Activated T-cell treated with anti-CD3 and anti-CD28 coated beads, Interleukin-2, amount 50 U/mL, for 72 hours (primary cell): ENCODE measurements at regions not wholly inside any gene's neighbourhood (a gene's known extent, or its start where the extent isn't known, plus 50 kb on each side); places are given as distances from the start of the nearest gene placed in this dataset.

Experiments
- ATAC-seq, 2 donors: fragments of 150-1000 bp; cut with Tn5 transposase; replicated peaks in 1 of 2; 2 replicates each; pipeline ENCODE4 v1.10.0; 2021; ENCODE audit warnings: moderate library complexity in 2 of 2, mild to moderate bottlenecking in 1 of 2
- DNase-seq, 2 donors: peaks; one replicate each; pipeline ENCODE4 v3.0.0; 2021 to 2022; ENCODE audit warnings: mixed read lengths in 1 of 2
- H3K27ac Mint-ChIP-seq: one replicate; pipeline ENCODE4 v1.8.0; 2022; ENCODE audit warnings: mild to moderate bottlenecking, moderate library complexity, mixed read lengths
- H3K27me3 Mint-ChIP-seq: one replicate; pipeline ENCODE4 v1.8.0; 2022; ENCODE audit warnings: low read depth, mixed read lengths
- H3K36me3 Mint-ChIP-seq, 2 donors: one replicate each; pipeline ENCODE4 v1.8.0; 2022; ENCODE audit warnings: mixed read lengths in 2 of 2, mild to moderate bottlenecking in 1 of 2; ENCODE audit not compliant: insufficient read depth in 2 of 2
- H3K4me1 Mint-ChIP-seq: one replicate; pipeline ENCODE4 v1.8.0; 2022; ENCODE audit warnings: low read depth, mixed read lengths
- H3K4me3 Mint-ChIP-seq, 2 donors: one replicate each; pipeline ENCODE4 v1.8.0; 2022; ENCODE audit warnings: mild to moderate bottlenecking in 2 of 2, mixed read lengths in 2 of 2, moderate library complexity in 2 of 2
- H3K9me3 Mint-ChIP-seq, 2 donors: one replicate each; pipeline ENCODE4 v1.8.0; 2022; ENCODE audit warnings: mixed read lengths in 2 of 2

GRCh38 chr9:108463932-108464606 lies 391.7 kb downstream of the ACTL7B start:
- H3K4me1 Mint-ChIP-seq = no peaks in the 10 kb centered on the region
- no peak overlapping the region for H3K4me3 Mint-ChIP-seq
- no peaks in the 10 kb centered on the region for H3K27me3 Mint-ChIP-seq
- ATAC-seq = no peak
- DNase-seq = no peak
- H3K9me3 Mint-ChIP-seq = no peaks in the 10 kb centered on the region
- no peak overlapping the region for H3K27ac Mint-ChIP-seq
- no peaks in the 10 kb centered on the region for H3K36me3 Mint-ChIP-seq

GRCh38 chr9:108456903-108457302 lies 398.9 kb downstream of the ACTL7B start:
- no peaks in the 10 kb centered on the region for H3K36me3 Mint-ChIP-seq
- H3K9me3 Mint-ChIP-seq = no peaks in the 10 kb centered on the region
- no peak overlapping the region for H3K27ac Mint-ChIP-seq
- ATAC-seq (no peak), DNase-seq (no peak)
- no peaks in the 10 kb centered on the region for H3K27me3 Mint-ChIP-seq
- H3K4me3 Mint-ChIP-seq = no peak overlapping the region
- no peaks in the 10 kb centered on the region for H3K4me1 Mint-ChIP-seq

DNA sequence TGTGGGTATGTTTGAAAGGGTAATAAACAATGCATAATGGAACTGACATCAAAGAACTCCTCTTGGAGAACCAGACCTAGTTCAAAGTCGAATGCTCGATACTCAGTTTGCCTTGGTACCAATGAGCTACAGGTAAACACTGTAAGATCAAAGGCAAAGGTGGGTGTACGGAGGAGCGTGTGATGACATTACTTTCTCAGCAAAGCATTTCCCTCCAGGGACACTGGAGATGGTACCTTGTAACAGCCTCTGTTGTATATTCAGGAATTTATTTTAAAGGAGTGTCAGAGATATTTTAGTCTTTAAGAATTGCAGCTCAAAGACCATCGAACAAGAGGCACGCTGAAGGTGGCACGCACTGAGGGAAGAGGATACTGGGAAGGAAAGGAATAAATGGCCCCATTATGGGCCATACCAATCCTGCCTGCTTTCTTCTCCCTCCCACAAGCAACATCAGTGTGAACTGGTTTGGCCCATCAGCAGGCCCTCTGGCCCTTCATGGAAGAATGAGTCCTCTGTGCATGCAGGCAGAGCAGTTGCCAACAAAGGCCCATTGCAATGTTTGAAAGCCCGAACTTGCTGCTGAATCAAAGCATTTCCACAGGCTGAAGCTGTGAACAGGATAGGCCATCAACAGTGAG lies 410.2 kb downstream of the ACTL7B start:
- Mint-ChIP-seq H3K27me3 (no peaks in the 10 kb centered on the region), H3K4me1 (no peaks in the 10 kb centered on the region), H3K9me3 (peaks cover 7 to 8% of the 10 kb centered on the region in 2 donors), H3K4me3 (no peak overlapping the region), H3K36me3 (no peaks in the 10 kb centered on the region), H3K27ac (no peak overlapping the region)
- DNase-seq (no peak), ATAC-seq (no peak)

GRCh38 chr9:108444400-108445358 lies 411.1 kb downstream of the ACTL7B start:
- H3K4me1 Mint-ChIP-seq = no peaks in the 10 kb centered on the region
- no peak overlapping the region for H3K4me3 Mint-ChIP-seq
- H3K9me3 Mint-ChIP-seq = peaks cover 6 to 7% of the 10 kb centered on the region in 2 donors
- H3K27me3 Mint-ChIP-seq = no peaks in the 10 kb centered on the region
- H3K27ac Mint-ChIP-seq = no peak overlapping the region
- ATAC-seq = no peak
- DNase-seq = no peak
- H3K36me3 Mint-ChIP-seq = no peaks in the 10 kb centered on the region

DNA sequence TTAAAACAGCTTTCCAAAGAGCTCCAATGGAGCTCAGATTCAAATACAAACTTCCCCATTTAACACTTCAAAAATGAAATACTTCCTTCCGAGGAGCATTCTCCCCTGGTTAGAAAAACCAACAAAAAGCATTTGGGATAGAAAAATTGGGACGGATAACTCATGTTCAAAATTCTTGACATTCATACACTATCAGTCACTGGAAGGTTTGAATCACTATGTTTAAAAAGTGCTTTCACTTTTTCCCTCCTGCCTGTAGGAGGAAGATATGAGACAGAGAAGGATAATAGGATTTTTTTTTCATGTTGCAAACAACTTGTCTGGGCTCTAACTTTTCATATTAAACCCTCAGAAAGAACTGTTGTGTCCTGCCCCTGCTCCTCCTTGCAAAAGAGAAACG lies 412.0 kb downstream of the ACTL7B start:
- Mint-ChIP-seq H3K9me3 (peaks cover 0 to 3% of the 10 kb centered on the region in 2 donors), H3K36me3 (no peaks in the 10 kb centered on the region), H3K4me1 (no peaks in the 10 kb centered on the region), H3K4me3 (no peak overlapping the region), H3K27ac (no peak overlapping the region), H3K27me3 (no peaks in the 10 kb centered on the region)
- ATAC-seq (no peak), DNase-seq (no peak)

GRCh38 chr9:108443019-108443633 lies 412.7 kb downstream of the ACTL7B start:
- Mint-ChIP-seq H3K4me3 (no peak overlapping the region), H3K27ac (no peak overlapping the region), H3K36me3 (no peaks in the 10 kb centered on the region), H3K27me3 (no peaks in the 10 kb centered on the region), H3K9me3 (peaks cover 0 to 3% of the 10 kb centered on the region in 2 donors), H3K4me1 (no peaks in the 10 kb centered on the region)
- no peak for ATAC-seq
- DNase-seq = no peak

DNA sequence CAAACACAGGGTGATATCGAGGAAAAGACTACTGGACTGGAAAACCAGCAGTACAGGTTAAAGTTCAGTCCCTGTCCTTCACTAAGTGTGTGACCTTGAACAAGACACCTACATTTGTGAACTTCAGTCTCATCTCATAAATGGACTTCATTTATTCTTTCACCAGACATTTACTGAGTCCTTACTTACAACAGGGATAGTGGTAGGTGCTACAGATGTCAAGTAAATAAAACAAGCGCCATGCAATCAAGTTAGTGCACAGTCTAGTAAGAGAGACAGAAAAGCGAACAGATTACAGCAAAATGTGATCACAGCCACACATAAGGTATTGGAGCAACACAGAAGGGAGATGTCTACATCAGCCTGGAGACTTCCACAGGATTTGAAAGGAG lies 413.2 kb downstream of the ACTL7B start:
- Mint-ChIP-seq H3K27ac (no peak overlapping the region), H3K9me3 (peaks cover 0 to 3% of the 10 kb centered on the region in 2 donors), H3K36me3 (no peaks in the 10 kb centered on the region), H3K27me3 (no peaks in the 10 kb centered on the region), H3K4me1 (no peaks in the 10 kb centered on the region), H3K4me3 (no peak overlapping the region)
- DNase-seq (no peak), ATAC-seq (no peak)

- no peak overlapping the region for H3K27ac Mint-ChIP-seq
- ATAC-seq = no peak
- peaks cover 0 to 3% of the 10 kb centered on the region in 2 donors for H3K9me3 Mint-ChIP-seq
- DNase-seq = no peak
- H3K4me1 Mint-ChIP-seq = no peaks in the 10 kb centered on the region
- no peaks in the 10 kb centered on the region for H3K36me3 Mint-ChIP-seq
- H3K27me3 Mint-ChIP-seq = no peaks in the 10 kb centered on the region
- H3K4me3 Mint-ChIP-seq = no peak overlapping the region
Measured at GRCh38 chr9:108441726-108442125, 414.1 kb downstream of the ACTL7B start.

DNA sequence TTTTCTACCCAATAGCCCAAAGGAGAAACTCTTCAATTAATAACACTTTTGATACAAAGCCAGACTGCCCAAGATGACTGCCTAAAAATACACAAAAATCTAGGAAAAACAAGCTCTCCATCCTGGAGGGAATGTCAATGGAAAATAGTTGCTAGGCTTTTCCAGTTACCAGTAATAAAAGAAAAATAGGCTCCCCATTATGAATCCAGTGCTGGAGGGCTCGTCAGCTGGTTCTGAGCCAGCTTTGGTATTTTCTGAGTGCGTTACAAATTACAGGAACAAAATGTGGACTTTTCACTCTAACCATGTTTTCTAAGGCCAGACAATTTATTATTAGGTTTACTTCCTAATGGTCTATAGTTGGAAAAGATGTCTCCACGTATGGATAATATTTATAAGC lies 414.5 kb downstream of the ACTL7B start:
- no peaks in the 10 kb centered on the region for H3K36me3 Mint-ChIP-seq
- H3K27ac Mint-ChIP-seq = no peak overlapping the region
- H3K4me3 Mint-ChIP-seq = no peak overlapping the region
- peaks cover 0 to 3% of the 10 kb centered on the region in 2 donors for H3K9me3 Mint-ChIP-seq
- no peak for DNase-seq
- no peak for ATAC-seq
- H3K27me3 Mint-ChIP-seq = no peaks in the 10 kb centered on the region
- no peaks in the 10 kb centered on the region for H3K4me1 Mint-ChIP-seq

GRCh38 chr9:108439947-108440346 lies 415.8 kb downstream of the ACTL7B start:
- H3K4me1 Mint-ChIP-seq = no peaks in the 10 kb centered on the region
- no peak overlapping the region for H3K4me3 Mint-ChIP-seq
- no peaks in the 10 kb centered on the region for H3K27me3 Mint-ChIP-seq
- H3K36me3 Mint-ChIP-seq = no peaks in the 10 kb centered on the region
- no peak for DNase-seq
- peaks cover 0 to 3% of the 10 kb centered on the region in 2 donors for H3K9me3 Mint-ChIP-seq
- ATAC-seq = no peak
- H3K27ac Mint-ChIP-seq = no peak overlapping the region

DNA sequence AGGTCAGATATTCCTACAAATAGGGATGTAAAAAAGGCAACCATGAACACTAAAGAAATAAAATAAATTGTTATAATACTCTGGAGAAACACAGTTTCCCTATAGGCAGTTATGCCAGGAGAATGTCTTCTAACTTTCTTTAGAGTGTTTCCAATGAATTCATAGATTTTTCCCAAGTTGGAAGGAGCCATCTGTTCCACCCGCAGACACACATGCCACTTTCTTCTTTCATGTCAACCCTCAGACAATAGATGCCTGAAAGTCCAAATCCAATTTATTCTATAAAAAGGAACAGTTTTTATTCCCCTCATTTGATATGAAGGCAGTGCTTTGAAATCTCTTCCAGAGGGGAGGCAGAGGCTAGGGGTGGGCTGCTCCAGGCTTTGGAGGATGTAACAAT lies 418.1 kb downstream of the ACTL7B start:
- no peak for DNase-seq

DNA sequence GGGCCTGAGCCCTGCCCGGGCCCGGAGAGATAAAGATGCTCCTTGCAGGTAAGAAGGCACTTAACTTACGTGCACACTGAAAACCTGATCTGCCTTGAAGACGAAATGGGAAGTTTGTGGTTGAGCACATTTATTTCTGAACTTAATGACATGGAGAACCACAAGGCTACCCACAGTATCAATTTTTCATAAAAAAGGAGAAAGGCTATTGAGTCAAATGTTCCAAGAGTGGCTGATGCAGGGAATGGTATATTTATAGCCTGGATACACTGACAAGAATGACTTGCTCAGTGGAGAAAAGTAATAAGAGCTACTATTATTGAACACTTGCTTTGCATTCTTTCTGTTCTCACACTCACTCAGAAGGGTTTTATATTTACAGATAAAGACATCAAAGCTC lies 419.3 kb downstream of the ACTL7B start:
- H3K4me1 Mint-ChIP-seq = no peaks in the 10 kb centered on the region
- H3K27me3 Mint-ChIP-seq = no peaks in the 10 kb centered on the region

More for the DNA sequence above, 418.1 kb downstream of the ACTL7B start:
- Mint-ChIP-seq H3K27me3 (no peaks in the 10 kb centered on the region), H3K9me3 (peaks cover under 1 to 1% of the 10 kb centered on the region in 2 donors), H3K4me1 (no peaks in the 10 kb centered on the region), H3K4me3 (no peak overlapping the region), H3K36me3 (no peaks in the 10 kb centered on the region), H3K27ac (no peak overlapping the region)
- no peak for ATAC-seq

DNA sequence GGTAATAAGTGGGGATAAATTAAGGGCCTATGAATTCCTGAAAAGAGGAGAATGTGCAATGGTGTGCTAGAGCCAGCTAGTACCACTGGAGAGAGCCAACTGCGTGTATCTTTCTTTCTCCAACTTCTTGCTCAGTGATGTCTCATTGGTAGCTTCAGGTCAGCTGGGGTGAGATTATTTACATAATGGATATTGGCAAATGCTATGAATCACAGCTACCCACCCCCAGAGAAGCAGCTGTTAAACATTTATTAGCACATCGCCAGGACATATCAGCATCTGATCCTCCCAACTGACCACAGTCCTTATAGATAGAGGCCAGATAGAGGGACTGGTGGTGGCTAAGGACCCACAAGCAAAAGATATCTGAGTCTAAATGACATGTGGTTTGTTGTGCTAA lies 421.3 kb downstream of the ACTL7B start:
- no peak overlapping the region for H3K4me3 Mint-ChIP-seq
- H3K9me3 Mint-ChIP-seq = peaks cover 2 to 8% of the 10 kb centered on the region in 2 donors
- H3K27me3 Mint-ChIP-seq = no peaks in the 10 kb centered on the region
- no peaks in the 10 kb centered on the region for H3K36me3 Mint-ChIP-seq
- no peaks in the 10 kb centered on the region for H3K4me1 Mint-ChIP-seq
- no peak for DNase-seq
- no peak for ATAC-seq
- no peak overlapping the region for H3K27ac Mint-ChIP-seq

More for the DNA sequence above, 419.3 kb downstream of the ACTL7B start:
- ATAC-seq (no peak), DNase-seq (no peak)
- Mint-ChIP-seq H3K4me3 (no peak overlapping the region), H3K36me3 (no peaks in the 10 kb centered on the region), H3K27ac (no peak overlapping the region), H3K9me3 (peaks cover 0 to 1% of the 10 kb centered on the region in 2 donors)
